ENCODE measurements at regions not wholly inside any gene's neighbourhood (a gene's known extent, or its start where the extent isn't known, plus 50 kb on each side); places are given as distances from the start of the nearest gene placed in this dataset.

- intact Hi-C loops (cut with DNase I), result no loop called here
These were observed 987.6 kb downstream of the EFNB2 start for GRCh38 chr13:105547851-105548250.

DNA sequence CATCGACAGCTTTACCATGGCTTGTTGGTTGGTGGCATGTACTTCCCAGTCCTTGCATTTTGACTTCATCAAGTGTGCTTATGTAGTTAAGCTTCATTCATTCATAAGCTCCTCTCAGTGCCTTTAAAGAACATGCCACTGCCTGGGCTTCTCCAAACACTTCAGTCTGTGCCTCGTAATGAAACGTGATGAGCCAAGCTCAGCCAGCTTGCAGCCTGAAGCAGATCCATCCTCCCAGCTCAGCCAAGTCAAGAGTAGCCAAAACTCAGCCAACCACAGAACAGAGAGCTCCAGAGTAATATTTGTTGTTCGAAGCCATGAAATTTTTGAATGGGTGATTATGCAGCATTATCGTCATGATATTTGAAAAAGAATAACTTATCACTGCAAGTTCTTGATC is 989.7 kb downstream of the EFNB2 start:
- Histone ChIP-seq H3K4me3 (replicated peaks in 1 of 3) (no peak overlapping the region), H3K36me3 (no peaks in the 10 kb centered on the region), H3K4me1 (no peaks in the 10 kb centered on the region), H3K9me3 (no peaks in the 10 kb centered on the region), H3K27me3 (no peaks in the 10 kb centered on the region), H3K27ac (no peak overlapping the region)
- DNase-seq, result peak; percentile 68 to 80
- 40 to 51% methylated on average over 5 of the region's 5 CpGs for WGBS, 2 donors
- TF ChIP-seq POLR2A (IDR thresholded peaks at IDR 0.05) (no peak), CTCF (IDR thresholded peaks at IDR 0.05) (no peak)
- intact Hi-C loops (cut with DNase I), result no loop called here

More at GRCh38 chr13:105547851-105548250, 987.6 kb downstream of the EFNB2 start:
- Histone ChIP-seq H3K27me3 (no peaks in the 10 kb centered on the region), H3K9me3 (no peaks in the 10 kb centered on the region), H3K4me3 (replicated peaks in 1 of 3) (no peak overlapping the region), H3K36me3 (no peaks in the 10 kb centered on the region), H3K27ac (no peak overlapping the region), H3K4me1 (no peaks in the 10 kb centered on the region)
- DNase-seq, result no peak
- TF ChIP-seq CTCF (IDR thresholded peaks at IDR 0.05) (no peak), POLR2A (IDR thresholded peaks at IDR 0.05) (no peak)
- 73 to 82% methylated on average over 3 of the region's 3 CpGs for WGBS, 2 donors

DNA sequence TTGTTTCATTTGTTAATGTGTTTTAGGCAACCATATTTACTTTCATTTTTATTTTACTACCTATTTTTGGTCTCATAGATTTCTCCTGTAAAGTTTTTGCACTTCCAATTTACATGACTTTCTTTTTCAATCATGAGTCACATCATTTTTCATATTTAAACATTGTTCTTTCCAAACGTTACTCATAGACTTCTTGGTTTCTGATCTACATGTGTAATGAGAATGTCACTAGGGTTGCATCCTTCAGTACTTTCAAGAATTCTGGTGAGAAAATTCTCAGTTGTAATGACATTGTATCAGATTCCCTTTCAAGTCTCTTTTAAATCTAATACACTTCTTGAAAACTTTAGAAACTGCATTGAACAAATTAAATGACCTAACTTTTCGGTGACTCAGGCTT is 991.7 kb downstream of the EFNB2 start:
- Histone ChIP-seq H3K36me3 (no peaks in the 10 kb centered on the region), H3K4me3 (replicated peaks in 1 of 3) (no peak overlapping the region), H3K27ac (no peak overlapping the region), H3K4me1 (no peaks in the 10 kb centered on the region), H3K27me3 (no peaks in the 10 kb centered on the region), H3K9me3 (no peaks in the 10 kb centered on the region)
- intact Hi-C loops (cut with DNase I), result no loop called here
- TF ChIP-seq POLR2A (IDR thresholded peaks at IDR 0.05), result no peak
- no peak for TF ChIP-seq CTCF (IDR thresholded peaks at IDR 0.05)
- no peak for DNase-seq
- WGBS, 2 donors, result 89% methylated on average over 2 of the region's 2 CpGs

DNA sequence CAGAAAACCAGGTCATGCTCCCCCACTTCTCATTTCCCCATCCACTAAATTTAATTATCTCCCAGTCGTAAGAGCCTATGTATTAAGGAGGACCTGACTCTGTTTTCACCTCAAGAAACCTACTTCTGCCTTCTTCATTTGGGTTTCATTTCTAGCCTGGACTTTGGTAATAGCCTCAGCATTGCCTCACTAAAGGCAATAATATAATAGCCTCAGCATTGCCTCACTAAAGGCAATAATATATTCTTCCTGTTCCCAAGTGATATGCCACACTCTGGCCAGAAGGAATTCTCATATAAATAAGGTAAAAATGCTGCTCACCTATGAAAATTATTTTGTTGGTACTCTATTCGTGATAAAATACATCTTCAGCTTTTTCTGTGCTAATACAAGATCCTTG is 993.9 kb downstream of the EFNB2 start:
- intact Hi-C loops (cut with DNase I), result no loop called here
- Histone ChIP-seq H3K27me3 (no peaks in the 10 kb centered on the region), H3K9me3 (no peaks in the 10 kb centered on the region), H3K27ac (no peak overlapping the region), H3K36me3 (no peaks in the 10 kb centered on the region), H3K4me1 (no peaks in the 10 kb centered on the region), H3K4me3 (replicated peaks in 1 of 3) (no peak overlapping the region)
- 84 to 96% methylated on average over 2 of the region's 2 CpGs for WGBS, 2 donors
- DNase-seq, result no peak
- TF ChIP-seq CTCF (IDR thresholded peaks at IDR 0.05), result no peak
- no peak for TF ChIP-seq POLR2A (IDR thresholded peaks at IDR 0.05)

GRCh38 chr13:105538346-105538745 is 997.1 kb downstream of the EFNB2 start:
- Histone ChIP-seq H3K27ac (no peak overlapping the region), H3K9me3 (no peaks in the 10 kb centered on the region), H3K4me3 (replicated peaks in 1 of 3) (no peak overlapping the region), H3K4me1 (no peaks in the 10 kb centered on the region), H3K27me3 (no peaks in the 10 kb centered on the region), H3K36me3 (no peaks in the 10 kb centered on the region)
- intact Hi-C loops (cut with DNase I), result no loop called here
- no peak for TF ChIP-seq POLR2A (IDR thresholded peaks at IDR 0.05)
- TF ChIP-seq CTCF (IDR thresholded peaks at IDR 0.05), result peak in 3 of 6 experiments; percentile 17 to 39 (median 17)
- WGBS, 2 donors, result 44 to 58% methylated on average over 4 of the region's 4 CpGs
- peak; percentile 46 to 67 for DNase-seq

Measured in thyroid gland (tissue), 4 donors.